ENCODE measurements at regions not wholly inside any gene's neighbourhood (a gene's known extent, or its start where the extent isn't known, plus 50 kb on each side); places are given as distances from the start of the nearest gene placed in this dataset.

GRCh38 chr1:68363339-68363738, 86.4 kb downstream of the RPE65 start:
- no peaks in the 10 kb centered on the region for H3K36me3 Mint-ChIP-seq (ENCODE audit: insufficient read depth in 1 of 3, low read depth in 3 of 3)
- Histone ChIP-seq H2BK120ac (ENCODE audit: low read depth, low read length, poor library complexity, severe bottlenecking) (no peak overlapping the region), H2AK5ac (ENCODE audit: insufficient read length, low read length) (no peak overlapping the region), H3K79me2 (ENCODE audit: insufficient read depth, low read length) (no peaks in the 10 kb centered on the region), H3K56ac (ENCODE audit: insufficient read length, low read depth, low read length) (no peak overlapping the region), H3K18ac (ENCODE audit: insufficient read length, low read depth, low read length) (no peak overlapping the region), H3K4ac (ENCODE audit: low read depth, low read length) (no peak overlapping the region), H3K14ac (ENCODE audit: insufficient read depth, low read length) (no peak overlapping the region), H3K79me1 (ENCODE audit: insufficient read depth, low read depth, low read length, poor library complexity, severe bottlenecking) (no peaks in the 10 kb centered on the region), H3K23ac (ENCODE audit: insufficient read length, low read depth, low read length) (no peak overlapping the region), H3T11ph (ENCODE audit: low read length) (no peak overlapping the region), H3K4me2 (ENCODE audit: insufficient read depth, insufficient read length, low read length) (no peak overlapping the region), H2BK15ac (ENCODE audit: low read depth, low read length) (no peak overlapping the region), H4K20me1 (ENCODE audit: control insufficient read depth, insufficient read depth, insufficient read length) (no peaks in the 10 kb centered on the region), H3K27me3 (ENCODE audit: insufficient read depth, low read length) (no peaks in the 10 kb centered on the region), H4K91ac (ENCODE audit: insufficient read length, low read depth, low read length) (no peak overlapping the region), H2BK12ac (ENCODE audit: insufficient read length, low read depth, low read length) (no peak overlapping the region), H2BK5ac (ENCODE audit: insufficient read length, low read length) (no peak overlapping the region), H3K27ac (ENCODE audit: insufficient read length, low read depth, low read length) (no peak overlapping the region), H4K5ac (ENCODE audit: insufficient read length, low read depth, low read length) (no peak overlapping the region), H2BK20ac (ENCODE audit: low read depth, low read length, poor library complexity, severe bottlenecking) (no peak overlapping the region), H3K4me1 (ENCODE audit: insufficient read depth, low read length) (no peaks in the 10 kb centered on the region), H3K9ac (ENCODE audit: extremely low read depth, insufficient read length, low read length) (no peak overlapping the region), H2AFZ (ENCODE audit: low read length) (no peak overlapping the region), H3K23me2 (ENCODE audit: insufficient read length, low read depth, low read length, poor library complexity, severe bottlenecking) (no peaks in the 10 kb centered on the region), H4K8ac (replicated peaks; ENCODE audit: insufficient read length, low read depth, low read length) (no peak overlapping the region), H3K9me3 (ENCODE audit: control insufficient read depth, low read depth, low read length) (no peaks in the 10 kb centered on the region)
- TF ChIP-seq CTCF (conservative IDR thresholded peaks at IDR 0.05): no peak
- no peak for DNase-seq
- H3K4me1 Mint-ChIP-seq: peaks cover 4 to 5% of the 10 kb centered on the region in 2 experiments; a peak in 3 of 4 replicates
- no peaks in the 10 kb centered on the region for H3K27me3 Mint-ChIP-seq (ENCODE audit: low read depth)
- H3K27ac Mint-ChIP-seq: no peak overlapping the region; a peak in 1 of 7 replicates
- no peaks in the 10 kb centered on the region for H3K9me3 Mint-ChIP-seq
- no peak overlapping the region for H3K4me3 Mint-ChIP-seq
